ENCODE measurements at regions not wholly inside any gene's neighbourhood (a gene's known extent, or its start where the extent isn't known, plus 50 kb on each side); places are given as distances from the start of the nearest gene placed in this dataset.

DNA sequence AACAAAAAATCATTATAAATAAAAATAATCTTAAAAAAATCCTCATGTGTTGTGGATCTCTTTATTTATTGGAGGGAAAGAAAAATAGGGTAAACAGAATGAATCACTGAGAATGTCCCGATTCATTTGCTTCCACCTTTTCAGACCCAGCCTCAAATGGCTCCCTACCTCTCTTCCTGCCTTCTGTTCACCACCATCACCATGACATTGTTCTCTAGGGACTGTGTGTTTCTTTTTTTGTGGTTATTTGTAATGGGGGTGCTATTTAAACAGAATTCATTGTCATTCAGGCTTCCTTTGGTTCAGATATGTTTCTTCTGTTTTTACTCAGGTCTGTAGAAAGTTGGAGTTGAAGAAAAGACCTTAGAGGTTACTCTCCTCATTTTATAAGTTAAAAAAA lies 198.2 kb downstream of the KIF4B start:
- no peak for DNase-seq

DNA sequence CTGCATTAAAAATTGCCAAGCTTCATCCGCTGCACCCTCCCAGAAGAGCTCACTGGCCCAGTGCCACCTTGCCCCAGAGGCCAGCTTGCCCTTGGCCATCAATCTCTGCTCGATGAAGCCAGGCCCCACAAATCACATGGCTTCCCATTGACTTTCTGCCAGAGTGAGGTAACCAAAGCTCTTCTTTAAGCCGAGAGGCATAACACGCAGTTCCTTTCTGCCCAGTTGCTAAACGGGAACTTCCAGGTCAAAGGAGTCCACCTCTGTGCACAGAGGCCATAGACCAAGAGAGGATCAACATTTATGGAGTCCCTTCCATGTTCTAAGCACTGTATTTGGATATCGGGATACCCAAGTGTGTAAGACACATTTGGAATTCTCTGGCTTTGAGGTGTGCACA lies 208.8 kb downstream of the KIF4B start:
- no peak for DNase-seq

DNA sequence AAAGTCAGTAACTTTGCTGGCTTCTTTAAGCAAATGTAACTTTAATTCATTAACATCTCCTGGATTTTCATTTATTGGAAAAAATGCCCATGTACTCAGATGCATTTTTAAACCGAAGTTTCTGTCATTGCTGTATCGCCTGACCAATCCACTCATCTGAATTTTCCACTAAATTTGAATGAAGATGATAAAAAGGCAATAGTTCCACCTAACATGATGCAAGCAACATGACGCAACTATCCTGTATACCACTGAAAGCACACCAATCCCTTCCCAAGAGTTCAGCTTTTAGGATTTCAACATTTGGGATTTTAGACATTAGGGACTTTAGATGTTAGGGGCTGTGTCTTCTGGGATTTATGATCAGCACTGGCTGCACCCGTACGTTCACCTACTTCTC lies 215.6 kb downstream of the KIF4B start:
- no peak for DNase-seq

DNA sequence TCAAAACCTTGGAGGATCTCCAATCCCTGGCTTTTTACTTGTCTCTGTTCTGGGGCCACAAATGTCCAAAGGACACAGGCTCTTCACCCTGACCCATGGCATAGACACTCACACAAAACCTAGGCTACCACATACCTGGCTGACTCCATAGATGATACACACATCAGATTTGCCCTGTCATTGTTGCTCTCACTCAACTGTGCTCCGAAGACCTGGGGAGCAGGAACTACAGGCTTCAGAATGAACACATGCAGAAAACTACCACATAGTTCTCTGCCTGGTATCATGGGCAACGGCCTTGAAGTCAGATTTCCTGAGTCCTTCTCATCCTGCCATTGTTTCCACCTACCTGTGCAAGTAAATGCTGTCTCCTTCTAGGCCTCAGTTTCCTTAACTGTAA lies 226.2 kb downstream of the KIF4B start:
- no peak for DNase-seq

DNA sequence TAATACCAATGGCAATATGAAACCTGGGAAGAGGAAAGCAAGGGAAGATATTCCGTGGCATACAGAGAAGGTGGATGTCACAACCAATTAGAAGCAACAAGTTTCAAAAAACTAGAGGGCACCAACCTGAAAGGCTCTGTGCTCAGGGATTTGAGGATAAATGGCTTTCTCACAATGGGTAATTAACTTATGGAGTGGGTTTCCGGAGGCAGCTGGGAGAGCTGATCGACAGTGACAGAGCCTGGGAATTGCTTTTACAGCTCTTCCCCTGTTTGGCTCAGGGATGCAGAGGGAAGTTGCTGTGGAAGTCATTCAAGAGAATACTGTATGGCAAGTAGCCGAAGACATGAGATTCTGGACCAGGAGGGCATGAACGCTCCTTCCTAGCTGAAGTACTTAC lies 237.0 kb downstream of the KIF4B start:
- no peak for DNase-seq

- peak; percentile 6 for DNase-seq
These were observed 238.5 kb downstream of the KIF4B start for GRCh38 chr5:155252025-155252424.

GRCh38 chr5:155252717-155253116 lies 239.2 kb downstream of the KIF4B start:
- no peak for DNase-seq

- DNase-seq, result no peak
These were observed 240.8 kb downstream of the KIF4B start for GRCh38 chr5:155254399-155254798.

GRCh38 chr5:155258161-155258560 lies 244.6 kb downstream of the KIF4B start:
- no peak for DNase-seq

- no peak for DNase-seq
These were observed 246.1 kb downstream of the KIF4B start for GRCh38 chr5:155259648-155260047.

- no peak for DNase-seq
These were observed 247.2 kb downstream of the KIF4B start for GRCh38 chr5:155260798-155261197.

DNA sequence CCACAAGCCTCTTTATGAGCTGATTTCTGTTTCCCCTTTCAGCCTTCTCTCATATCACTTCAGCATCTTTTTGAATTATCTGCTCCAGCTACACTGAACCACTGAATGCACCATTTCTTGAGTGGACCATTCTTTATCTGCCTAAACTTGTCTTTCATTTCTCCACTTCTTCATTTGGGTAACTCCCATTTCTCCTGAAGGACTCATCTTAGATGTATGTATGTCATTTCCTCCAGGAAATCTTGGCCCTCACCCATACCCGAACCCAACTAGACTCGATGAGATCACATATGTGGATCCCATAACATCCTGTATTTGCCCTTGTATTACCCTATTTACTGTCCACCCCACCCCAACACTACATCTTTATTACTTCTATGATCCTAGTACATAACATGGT lies 249.8 kb downstream of the KIF4B start:
- peak; percentile 18 for DNase-seq

DNA sequence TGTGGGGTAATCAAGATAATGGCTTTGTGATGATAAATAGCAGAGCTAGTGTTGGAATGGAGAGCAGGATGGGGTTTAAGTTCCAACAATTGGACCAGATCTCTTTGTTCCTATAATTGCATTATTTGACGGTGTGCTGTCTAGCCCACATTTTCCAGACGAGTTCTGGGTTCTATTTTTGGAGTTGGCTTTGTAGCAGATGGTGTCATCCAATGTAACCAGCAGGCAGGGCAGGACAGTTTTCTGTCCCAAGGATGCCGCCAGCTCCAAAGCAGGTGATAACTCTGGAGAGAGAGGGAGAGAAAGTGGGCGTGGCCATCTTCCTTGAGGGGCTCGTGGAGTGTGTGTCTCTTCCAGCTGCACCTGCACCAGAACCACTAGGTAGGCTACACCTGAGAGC lies 251.3 kb downstream of the KIF4B start:
- no peak for DNase-seq

DNA sequence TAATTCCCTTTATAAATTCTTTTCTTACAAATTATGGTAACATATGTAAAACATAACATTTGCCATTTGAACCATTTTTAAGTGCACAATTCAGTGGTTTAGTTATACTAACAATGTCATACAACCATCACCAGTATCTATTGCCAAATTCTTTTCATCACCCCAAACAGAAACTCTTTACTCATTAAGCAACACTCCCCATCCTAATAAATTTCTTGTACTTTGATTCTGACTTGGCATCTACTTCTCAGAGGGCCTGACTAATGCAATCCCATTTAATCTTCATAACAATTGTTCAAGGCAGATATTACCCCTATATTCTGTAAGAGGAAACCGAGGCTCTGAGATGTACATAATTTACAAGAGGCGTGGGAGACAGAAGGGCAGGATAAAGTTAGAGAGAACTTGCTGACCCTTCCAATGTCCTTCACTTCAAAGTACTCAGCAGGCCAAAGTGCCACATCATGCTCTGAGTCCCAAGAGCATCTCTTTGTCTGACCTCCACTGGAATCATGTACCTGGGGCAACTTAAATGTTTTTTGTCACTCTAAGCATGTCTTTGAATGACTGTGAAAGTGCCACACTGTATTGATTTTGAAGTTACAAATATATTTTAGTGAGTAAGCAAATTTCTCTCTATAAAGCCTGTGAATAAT lies 255.3 kb downstream of the KIF4B start:
- DNase-seq, result no peak

GRCh38 chr5:155270725-155271124 lies 257.2 kb downstream of the KIF4B start:
- DNase-seq, result peak; percentile 72

DNA sequence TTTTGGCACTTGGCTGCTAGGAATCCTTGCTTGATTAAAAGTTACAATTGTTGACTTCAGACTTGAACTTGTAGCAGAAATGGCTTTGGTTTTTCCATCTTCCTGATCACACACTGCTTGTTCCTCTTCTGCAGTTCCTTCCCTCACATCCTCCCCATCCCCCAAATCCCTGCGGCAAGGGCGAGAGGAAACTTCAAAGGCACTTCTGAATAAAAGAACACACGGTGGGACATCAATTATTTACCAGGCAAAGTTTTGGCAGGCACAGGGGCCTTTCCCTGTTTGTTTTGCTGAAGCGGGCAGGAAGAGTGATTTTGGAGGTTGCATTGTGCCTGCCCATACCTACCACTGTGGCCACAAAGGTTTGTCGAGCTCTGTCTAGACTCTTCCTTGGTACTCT lies 260.9 kb downstream of the KIF4B start:
- DNase-seq, result no peak

DNA sequence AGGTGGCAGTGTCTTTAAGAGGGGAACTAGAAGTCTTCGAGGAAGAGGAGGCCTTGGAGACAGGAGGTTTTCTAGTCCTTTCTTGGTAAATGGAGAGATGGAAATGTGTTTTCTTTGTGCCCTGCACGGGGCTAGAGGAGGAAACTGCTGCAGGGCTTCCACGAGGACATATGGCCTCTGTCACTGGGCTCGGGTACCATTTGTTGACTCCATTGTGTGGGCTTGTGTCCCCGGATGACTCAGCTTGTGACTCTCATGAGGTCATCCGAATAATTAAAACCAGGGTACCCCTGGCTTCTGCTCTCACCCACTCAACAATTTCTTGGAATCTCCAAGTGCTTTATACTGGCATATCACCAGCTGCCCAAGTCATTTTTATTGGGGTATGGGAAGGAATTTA lies 261.7 kb downstream of the KIF4B start:
- DNase-seq, result no peak

DNA sequence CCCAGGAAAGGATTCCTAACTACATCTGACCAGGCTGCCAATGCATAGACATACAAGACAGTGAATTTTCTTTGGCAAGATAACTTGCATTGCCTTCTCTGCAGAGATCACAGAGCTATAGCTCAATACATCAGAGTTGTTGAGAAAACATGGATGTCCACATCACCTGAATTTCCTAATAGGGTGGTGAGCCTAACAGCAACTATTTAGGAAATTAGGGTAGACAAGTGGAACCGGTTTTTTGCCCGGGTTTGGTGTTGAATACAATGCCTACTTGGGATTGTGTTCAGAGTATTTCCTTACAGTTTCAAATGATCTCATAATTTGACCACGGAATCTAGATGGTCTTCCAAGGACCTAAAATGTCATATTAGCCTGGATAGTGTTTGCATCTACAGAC lies 262.7 kb downstream of the KIF4B start:
- DNase-seq, result no peak

DNA sequence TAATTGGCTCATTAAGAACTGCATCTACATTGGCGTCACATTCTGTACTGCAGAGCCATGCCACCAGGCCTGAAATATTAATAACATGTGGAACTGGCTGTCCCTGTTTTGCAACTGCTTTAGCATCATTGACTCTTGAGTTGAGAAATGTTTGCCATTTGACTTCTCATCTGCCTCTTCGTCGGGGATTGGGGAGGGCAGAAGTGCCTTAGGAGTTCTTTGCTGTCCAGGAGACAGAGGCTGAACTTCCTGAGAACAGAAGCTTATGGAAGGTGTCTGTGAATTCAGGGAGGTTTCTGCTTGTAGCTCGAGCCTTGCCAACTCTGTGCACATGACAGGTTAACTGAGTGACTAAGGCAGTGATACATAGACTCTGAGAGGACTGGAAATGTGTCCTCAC lies 265.0 kb downstream of the KIF4B start:
- DNase-seq, result no peak

DNA sequence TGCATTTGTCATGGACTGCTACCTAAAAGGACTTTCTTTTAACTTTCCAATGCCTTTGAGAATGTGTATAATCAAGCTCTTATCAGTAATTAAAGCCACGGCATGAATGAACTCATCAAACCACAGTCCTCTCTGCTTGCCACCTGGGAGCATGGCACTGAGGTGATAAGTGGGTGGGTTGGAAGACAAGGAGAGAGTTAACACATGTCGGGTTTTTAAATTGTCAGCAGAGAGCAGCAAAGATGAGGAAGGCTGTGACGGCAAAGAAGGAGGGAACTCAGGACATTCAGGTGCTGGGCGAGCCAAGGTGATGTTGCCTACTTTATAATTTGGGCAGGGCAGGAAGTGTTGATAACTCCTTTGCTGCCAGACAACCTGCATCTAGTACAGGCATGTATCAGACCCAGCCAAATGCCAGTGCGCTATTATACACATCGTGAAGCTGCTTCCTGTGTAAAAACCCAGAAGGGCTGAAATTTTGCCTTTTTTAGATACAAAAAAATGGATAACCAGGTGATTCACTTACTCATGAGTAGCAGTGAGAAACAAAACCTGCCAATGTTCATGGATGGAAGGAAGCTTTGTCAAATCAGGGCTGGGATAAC lies 269.1 kb downstream of the KIF4B start:
- DNase-seq, result no peak

GRCh38 chr5:155285706-155286105 lies 272.2 kb downstream of the KIF4B start:
- no peak for DNase-seq

DNA sequence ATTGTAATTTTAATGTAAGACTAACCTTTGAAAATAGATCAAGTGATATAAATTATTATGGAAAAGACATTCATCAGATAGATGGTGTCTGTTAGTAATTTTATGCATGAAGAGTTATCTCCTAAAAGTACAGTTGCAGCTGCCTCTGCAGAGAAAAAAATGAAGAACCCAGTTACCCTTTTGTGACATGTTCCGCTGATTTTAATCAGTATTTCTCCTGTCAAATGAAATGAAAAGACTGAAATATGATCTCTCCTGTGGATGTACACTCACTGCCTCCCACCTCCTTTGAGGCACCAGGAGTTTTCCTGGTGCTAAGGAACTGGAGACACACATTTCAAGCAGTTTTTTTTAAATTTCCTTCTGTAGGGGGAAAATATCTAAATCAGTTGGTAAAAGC lies 277.4 kb downstream of the KIF4B start:
- no peak for DNase-seq

- DNase-seq, result no peak
These were observed 280.1 kb downstream of the KIF4B start for GRCh38 chr5:155293605-155294178.

- DNase-seq, result no peak
These were observed 281.6 kb downstream of the KIF4B start for GRCh38 chr5:155295111-155295510.

All from fibroblast of skin of right quadriceps (primary cell).